ENCODE measurements at regions not wholly inside any gene's neighbourhood (a gene's known extent, or its start where the extent isn't known, plus 50 kb on each side); places are given as distances from the start of the nearest gene placed in this dataset.

DNA sequence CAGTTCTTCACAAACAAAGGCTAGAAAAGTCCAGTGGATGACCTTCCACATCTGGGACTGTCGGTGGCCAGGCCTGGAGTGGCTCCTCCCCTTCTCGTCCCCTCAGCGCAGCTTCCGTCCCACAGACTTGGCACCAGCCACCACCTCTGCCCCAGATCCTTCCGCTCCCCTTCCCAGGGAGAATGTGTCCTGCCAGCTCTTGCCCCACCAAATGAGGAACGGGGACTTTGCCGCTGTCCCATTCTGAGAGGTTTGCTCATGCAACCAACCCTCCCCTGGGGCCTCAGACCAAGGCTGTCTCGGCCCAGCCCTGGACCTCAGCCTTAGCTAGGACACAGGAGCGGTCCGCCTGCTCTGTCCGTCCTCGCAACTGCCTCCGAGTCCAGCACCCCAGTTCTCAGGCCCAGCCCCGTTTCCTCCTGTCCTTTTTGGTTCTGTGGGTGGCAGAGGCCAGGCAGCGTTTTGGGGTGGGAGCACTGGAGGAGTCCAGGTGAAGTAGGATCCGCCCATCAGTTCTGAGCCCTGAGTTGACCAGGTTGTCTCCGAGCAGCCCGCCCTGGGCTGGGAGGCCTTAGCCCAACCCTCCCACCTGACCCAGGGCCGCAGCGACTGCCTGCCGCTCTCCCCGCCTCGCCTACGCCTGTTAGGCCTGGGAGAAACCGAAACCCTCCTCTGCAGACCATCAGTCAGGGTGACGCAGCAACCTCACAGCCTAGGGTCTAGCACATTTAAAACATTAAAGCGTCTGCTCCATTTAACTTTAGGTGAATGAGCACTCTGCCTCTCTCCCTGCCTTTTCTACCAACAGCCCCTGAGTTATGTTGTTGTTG lies 284.3 kb downstream of the FOXO1 start:
- DNase-seq = no peak

DNA sequence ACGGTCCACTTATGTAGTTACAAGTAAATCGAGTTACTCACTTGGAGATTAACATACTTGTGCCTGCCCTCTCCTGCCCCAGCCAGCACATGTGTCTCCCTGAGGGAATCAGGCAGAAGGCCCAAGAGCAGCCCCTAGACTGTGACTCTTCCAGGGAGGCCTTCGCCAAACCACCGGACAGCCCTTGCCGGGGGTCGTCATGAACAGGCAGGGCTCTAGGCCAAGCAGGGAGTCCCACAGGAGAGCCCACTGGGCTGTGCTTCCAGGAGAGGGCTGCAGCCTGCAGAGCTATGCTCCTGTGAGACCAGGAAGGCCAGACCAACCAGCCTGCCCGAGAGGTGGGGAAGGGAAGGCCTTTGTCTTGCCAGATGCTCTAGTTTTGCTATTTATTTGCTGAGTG lies 283.3 kb downstream of the FOXO1 start:
- DNase-seq = no peak

DNA sequence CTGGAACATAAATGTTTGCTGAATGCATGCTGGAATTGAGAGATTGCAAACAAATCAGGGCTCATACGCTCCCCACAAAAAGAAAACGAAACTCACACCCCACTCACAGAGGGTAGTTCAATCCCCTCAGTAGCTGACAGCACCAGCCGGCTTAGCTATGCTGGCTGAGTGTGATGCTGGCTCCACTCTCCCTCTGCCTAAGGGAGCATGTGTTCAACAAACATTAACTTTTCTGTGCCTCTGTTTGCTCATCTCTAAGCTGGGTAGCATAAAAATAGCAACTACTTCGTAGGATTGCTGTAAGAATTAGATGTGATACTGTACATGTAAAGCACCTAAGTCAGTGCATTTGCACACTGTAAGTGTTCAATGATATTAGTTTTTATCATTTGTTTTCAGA lies 282.6 kb downstream of the FOXO1 start:
- DNase-seq = no peak

DNA sequence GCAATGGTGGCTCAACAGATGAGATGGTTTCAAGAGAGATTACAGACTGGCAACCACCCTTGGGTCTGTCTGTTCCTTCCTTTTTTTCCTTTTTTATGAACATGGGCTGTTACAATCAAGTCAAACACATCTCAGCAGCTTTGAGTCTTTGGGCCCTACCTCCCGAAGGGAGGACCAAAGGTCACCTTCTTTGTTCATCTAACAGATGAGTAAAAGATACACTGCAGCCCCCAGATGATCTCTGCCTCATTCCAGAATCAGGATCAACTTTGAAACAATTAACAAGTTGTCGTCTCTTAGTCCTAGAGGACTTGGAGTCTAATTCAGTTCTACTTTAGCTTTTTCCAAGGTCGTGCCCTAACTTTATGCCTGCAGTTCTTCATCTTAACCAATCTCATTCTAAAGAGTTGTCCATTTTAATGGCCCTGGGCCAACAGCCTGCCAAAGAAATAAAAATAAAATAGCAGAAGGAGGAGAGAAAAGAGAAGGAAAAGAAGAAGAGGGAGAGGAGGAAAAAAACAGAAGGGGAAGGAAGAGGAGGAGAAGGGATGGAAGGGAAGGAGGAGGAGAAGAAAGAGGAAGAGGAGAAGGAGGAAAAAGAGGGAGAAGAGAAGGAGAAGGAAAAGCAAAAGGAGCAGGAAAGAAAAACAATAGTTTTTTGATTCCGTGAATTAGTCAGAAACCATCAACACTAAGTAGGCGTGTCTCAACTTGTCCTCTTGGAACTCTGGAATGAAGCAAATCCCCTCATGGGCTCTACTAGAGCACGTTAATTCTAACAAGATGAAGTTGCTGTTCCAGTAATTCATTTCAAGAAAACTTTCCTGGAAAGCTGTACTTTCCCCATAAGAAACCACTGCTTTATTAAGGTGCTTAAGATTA lies 281.2 kb downstream of the FOXO1 start:
- no peak for DNase-seq

DNA sequence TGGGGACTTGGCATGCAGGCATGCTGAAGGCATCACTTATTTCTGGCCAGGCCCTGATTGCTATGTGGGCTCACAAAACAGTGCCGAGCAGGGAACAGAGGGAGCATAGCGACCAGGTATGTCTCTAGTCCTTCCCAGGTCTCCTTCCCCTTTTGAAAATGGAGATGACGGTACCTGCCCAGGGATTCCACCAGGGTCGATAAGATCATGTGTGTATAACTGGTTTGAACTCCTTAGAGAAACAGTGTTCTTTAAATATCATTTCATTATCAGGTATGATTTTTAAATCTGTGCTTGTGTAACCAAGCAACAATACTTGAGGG lies 280.6 kb downstream of the FOXO1 start:
- DNase-seq = no peak

DNA sequence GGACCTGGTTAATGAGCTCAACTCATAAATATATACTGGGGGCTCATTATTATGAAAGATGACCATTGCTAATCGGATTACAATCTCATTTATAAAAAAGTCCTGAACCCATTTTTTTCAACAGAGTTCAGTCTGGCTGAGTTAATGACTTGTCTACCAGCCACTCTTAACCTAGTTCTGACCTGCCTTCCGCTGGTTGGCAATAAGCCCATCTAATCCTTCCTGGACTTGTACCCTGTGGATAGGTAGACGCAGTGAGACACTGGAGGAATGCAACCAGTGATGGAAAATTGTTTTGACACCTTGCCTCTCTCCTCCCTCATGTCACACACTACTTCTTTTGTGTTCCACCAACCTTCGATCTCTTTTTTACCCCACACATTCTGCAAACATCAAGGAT lies 279.9 kb downstream of the FOXO1 start:
- DNase-seq = no peak

DNA sequence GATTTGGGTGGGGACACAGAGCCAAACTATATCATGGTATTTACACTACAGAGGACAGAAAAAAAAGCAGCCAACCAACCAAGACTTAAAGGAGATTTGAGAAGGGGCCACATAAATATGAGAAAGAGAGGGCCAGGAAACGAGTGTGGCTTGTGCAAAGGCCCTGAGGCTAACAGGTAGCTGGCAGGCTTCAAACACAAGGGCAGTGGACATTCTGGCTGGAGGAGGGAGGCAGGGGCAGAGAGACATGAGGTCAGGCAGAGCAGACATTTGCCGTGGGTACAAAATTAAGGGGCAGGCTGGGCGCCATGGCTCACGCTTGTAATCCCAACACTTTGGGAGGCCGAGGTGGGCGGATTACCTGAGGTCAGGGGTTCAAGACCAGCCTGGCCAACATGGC lies 278.7 kb downstream of the FOXO1 start:
- DNase-seq = no peak

DNA sequence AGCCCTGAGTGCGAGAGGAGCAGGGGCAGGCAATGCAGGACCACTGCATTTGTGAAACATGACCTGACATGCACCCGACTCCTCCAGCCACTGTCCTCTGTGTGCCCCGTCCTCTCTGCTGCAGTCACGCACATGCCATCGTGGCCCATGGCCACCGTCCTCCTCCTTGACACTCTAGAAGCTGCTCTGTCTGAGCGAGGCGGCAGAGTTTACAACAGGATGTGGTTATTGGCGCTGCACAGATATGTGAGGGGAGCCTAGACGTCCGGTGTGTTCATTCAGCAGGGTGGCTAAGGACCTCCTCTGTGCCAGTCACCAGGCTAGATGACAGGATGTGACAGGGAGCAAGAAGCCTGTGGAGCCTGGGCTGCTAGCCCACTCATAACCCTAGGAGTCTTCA lies 277.8 kb downstream of the FOXO1 start:
- peak; percentile 71 for DNase-seq

DNA sequence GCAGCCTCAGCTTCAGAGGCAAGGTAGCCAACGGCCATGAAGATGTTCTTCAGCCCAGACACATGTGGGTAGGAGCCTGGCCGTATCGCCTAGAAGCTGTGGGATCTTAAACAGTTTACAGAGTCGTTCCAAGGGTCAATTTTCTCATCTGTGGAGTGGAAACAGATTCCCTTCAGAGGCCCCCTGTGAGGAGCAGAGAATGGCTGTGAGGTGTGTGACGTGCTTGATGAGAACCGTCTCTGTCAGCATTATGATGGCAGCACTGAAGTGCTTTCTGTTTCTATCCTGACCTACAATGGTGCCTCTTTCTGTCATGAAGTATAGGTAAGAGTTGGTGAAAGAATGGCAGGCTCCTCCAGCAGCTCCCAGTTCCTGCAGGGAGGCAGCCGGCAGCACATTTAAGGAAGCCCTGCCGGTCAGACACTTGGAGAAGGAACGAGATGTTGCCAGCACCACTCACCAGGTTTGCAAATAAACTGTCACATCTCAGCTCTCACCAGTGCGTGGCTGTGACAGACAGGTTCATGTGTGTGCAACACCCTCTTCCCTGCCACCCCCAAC lies 277.3 kb downstream of the FOXO1 start:
- no peak for DNase-seq

DNA sequence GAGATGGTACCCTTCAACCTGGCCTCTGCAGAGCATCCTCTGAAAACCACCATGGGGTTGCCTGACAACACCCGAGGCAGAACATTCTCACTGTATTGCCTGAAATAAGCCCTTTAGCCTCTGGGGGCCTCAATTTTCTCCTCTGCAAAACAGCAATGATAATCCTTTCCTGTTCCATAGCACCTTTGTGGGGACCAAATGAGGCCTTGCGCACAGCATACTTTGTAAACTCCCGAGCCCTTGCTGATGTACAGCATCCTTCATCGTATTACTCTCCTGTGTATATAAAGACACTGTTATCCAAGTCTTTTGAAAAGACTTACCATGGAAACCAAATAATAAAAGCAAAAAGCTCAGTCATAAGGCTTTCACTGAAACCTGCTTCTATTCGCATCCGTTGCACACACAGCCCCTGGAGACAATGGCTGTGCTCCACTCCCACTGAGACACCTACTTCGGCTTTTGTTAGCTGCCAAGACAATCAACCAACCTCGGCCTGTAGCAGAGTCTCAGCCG lies 276.0 kb downstream of the FOXO1 start:
- DNase-seq = no peak

DNA sequence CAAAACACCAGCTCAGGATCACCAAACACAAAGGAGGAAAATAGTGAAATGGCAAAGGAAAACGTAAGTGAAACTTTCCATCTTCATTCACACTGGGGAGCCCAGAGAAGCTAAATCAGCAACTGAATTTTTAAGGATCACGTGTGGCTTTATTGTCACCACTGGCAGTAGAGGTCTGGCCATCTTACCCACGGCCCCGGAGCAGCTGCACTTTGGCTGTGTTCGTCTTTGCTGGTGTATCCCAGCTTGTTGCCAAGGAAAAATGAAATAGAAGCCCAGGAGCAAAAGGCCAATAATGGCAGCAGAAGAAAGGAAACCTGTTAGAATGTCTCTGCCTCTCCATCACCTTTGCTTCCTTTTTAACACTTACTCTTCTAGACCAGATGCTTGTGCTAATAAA lies 274.7 kb downstream of the FOXO1 start:
- no peak for DNase-seq

DNA sequence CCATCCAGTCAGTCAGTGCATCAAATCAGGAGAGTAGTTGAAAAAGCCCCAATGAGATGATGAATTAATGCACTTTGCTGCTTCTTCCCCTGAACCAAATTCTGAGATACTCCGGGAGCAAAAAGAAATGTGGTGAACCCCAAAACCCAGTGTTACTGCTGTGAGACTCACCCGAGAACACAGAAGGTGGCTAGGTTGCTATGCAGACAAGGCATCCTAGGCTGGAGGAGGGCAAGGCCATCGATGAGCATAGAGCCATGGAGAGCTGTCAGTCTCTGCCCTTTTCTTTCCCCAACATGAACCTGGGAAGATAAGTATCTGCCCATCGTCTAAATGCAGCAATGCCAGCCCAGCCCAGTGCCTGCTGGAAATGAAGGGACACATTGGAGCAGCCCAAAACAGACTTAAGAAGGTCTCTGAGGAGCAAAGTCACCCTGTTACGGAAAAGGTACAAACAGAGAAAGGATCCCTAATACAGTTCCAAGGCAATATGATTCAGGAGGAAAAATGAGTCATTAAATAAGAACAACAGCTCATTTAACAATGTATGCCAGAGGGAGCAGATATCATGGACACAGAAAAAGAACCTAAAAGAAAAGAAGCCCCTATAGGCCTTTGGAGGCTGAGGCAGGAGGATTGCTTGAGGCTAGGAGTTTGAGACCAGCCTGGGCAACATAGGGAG lies 272.0 kb downstream of the FOXO1 start:
- no peak for DNase-seq

DNA sequence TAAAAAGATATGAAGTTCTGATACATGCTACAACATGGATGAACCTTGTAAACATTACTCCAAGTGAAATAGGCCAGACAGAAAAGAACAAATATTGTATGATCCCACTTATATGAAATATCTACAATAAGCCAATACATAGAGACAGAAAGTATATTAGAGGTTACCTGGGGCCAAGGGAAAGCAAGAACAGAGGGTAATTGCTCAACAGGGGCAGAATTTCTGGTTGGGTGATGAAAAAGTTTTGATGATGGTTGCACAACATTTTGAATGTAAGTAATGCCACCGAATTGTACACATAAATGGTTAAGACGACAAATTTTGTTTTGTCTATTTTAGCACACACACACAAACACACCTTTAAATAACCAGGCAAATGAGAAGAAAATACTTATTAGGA lies 268.4 kb downstream of the FOXO1 start:
- DNase-seq = no peak

DNA sequence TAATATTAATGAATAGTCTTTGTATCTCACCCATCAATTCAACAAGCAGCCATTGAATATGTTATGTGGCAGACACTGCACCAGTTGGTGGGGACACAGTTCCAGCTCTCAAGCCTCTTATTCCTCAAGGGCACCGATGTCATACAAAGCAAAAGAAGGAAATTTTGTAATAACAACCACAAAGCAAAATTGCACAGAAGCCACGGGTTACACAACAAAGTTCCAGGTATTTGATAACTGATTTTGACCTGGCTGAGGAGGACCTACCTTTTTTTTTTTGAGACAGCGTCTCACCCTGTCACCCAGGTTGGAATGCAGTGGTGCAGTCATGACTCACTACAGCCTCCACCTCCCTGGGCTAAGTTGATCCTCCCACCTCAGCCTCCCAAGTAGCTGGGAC lies 266.7 kb downstream of the FOXO1 start:
- no peak for DNase-seq

DNA sequence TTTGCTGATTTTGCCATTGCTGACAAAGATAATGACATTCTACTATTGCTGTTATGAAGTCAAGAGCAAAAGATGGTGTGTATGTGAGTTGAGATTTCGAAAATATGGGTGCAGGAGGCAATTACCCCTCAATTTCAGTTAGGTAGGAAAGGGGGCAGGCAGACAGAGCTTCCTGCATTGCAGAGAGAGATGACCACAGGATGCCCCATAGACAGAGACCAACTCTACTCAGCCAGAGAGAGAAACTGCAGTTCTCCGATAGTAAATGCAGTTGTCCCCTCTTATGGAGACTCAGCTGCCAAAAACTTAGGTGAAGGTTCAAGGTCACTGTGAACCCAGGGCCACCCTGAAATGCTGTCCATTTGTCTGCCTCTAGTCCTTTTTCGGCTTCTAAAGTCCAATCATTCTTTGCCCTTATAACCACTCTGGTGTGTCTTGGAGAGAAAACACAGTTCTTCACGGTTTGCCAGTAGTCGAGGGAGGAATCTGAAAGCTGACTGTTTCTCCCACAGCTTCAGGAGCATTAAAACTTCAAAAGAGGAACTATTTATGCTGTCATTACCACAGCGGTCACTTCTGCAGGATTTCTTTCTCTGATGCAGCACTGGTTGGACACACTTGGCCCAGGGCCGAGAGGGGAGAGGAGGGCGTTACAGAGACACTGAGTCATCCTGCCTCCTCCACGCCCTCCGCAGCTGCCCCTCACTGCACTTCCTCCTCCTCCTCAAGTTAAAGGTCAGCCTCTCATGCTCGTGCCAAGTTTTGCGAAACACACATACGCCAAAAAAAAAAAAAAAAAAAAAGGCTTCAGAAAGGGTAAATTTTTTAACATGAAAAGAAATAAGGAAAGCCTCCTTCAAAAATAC lies 264.3 kb downstream of the FOXO1 start:
- DNase-seq = no peak

DNA sequence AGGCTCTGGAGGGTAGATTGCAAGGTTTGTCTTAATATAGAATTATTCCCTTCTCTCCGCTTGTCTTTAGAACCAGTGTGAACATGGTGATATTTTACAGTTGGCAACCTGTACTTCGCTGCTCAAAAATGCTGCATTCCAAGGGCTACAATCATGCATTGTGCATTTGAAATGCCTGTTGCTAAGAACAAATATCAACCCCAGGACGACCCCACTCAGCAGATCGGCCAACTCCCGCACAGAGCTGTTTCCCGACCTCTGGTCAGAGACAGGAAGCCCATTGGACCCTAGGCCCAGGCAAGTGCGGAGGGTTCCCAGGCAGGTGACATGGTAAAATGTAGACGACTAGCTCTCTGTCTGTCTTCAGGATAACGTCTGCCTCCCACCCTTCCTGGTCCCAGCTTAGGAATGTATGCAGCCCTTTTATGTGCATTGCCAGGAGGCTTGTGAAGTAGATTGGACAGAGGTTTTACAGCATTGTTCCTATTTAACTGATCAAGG lies 263.5 kb downstream of the FOXO1 start:
- no peak for DNase-seq

DNA sequence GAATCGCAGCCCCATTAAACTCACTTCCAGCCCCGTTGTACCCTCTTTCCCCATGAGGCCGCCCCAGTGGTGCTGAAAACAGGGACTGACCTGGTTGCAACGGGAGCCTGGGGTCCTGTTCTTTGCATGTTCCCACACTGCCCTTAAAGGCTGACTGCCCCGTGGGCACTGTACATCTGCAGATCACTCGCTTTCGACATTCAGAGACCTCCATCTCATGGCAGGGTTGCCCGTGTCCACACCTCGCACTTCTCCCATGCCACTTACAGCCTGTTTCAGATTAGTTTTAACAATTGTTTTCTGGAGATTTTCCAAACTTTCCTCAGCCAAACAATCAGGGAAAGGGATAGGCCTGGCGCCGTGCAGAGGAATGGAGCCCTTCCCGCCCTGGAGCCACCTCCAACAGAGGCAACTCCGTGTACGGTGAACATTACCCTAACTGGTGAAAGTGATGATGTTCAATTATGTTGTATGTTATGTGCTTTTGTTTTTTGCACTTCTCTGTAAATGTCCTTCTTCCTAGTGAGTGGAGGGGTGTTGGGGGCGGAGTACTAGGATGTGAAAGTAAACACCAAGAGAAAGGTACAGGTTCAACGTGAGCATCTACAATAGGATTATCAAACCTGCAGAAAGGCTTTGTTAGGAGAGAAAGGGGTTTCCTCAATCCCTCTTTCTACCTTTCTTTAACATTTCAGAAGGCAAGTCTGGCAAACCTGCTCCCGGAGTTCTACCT lies 262.8 kb downstream of the FOXO1 start:
- no peak for DNase-seq

DNA sequence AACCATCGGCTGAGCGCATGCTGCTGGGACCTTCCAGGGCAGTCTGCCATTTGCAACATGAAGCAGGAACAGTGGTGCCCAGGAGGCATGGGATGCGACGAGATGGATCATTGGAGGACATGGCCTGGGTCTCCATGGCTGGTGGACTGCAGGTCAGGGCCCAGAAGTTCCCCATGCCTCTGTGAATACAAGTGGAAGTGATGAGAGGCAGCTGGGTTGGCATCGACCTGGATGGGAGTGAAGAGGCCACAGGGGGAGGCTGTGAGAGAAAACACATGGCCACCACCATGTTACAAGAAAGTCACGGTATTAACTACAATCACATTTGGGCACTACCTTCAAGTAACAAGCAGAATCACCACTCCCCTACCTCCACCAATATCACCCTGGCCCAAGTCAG lies 262.0 kb downstream of the FOXO1 start:
- no peak for DNase-seq

DNA sequence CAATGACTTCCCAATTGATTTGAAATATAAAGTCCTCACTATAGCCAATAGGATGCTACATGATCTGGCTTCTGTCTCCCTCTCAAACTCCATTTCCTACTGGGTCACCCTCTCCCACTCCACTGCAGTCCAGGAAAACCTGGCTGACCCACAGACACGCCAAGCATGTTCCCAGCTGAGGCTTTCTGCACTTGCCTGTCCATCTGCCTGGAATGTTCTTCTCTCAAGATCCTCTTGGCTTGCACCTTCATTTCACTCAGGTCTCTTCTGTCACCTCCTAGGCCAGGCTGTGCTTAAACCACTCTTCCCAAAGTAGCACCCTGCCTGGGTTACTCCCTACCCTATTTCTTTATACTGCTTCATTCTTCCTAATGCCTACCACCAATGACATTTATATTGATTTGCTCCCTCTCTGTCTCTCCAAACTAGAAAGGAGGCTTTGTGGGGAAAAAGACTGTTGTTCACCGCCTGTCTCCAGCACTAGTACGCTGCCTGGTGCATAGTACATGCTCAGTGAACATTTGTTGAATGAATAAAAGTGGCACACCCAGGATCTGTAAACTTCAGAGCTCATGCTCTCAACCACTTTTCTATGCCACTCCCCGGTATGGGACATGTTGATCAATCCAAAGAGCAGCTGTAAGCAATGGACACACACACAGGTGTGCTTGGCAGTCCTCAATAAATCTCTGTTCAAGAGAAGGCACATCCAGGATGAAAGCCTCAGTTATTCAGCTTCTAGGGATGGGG lies 261.3 kb downstream of the FOXO1 start:
- DNase-seq = no peak

DNA sequence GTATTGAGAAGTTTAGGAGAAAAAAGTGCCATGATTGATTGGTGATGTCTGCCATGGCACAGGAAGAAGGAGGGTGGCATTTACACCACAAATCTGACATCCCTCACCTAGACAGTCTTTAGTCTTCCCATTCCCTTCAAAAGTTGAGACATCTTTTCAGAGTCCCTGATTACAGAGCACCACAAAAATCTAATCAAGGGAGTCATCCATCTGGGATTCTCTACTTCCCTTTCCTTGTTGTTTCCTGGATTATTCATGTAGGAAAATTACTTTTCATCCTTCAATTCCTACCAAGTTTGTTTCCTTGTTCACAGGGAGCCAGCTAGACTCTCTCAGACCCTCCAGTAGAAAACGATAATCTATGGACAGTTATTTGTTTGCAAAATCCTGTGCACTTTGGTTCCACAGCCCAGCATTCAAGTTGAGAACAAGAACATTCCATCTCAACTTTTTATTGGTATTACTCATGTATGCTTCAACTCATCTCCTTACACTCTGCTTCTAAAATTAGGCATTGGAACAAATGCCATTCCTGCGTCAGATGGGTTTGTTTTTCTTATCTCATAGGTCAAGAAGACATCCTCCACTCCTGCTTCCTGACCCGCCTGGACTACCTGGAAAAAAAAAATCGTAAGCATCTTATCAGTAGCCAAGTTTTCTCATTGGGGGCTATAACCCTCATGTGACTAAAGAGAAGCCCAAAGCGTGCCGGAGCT lies 259.9 kb downstream of the FOXO1 start:
- DNase-seq = no peak
